ENCODE measurements at regions not wholly inside any gene's neighbourhood (a gene's known extent, or its start where the extent isn't known, plus 50 kb on each side); places are given as distances from the start of the nearest gene placed in this dataset.
"Not testable (repeated sequence)": the region's sequence is repeated elsewhere in the genome, so short reads cannot be mapped to it uniquely, and the experiment has no call there.

- DNase-seq, result no peak
Measured at GRCh38 chr3:26381411-26381810, 241.2 kb upstream of the LRRC3B start.

- DNase-seq, result no peak
Measured at GRCh38 chr3:26406636-26407035, 215.9 kb upstream of the LRRC3B start.

- no peak for DNase-seq
Measured at GRCh38 chr3:26418553-26418952, 204.0 kb upstream of the LRRC3B start.

- DNase-seq, result no peak
Measured at GRCh38 chr3:26422415-26422814, 200.2 kb upstream of the LRRC3B start.

- DNase-seq, result no peak
Measured at GRCh38 chr3:26425076-26425475, 197.5 kb upstream of the LRRC3B start.

- DNase-seq, result no peak
Measured at GRCh38 chr3:26428992-26429391, 193.6 kb upstream of the LRRC3B start.

- peak; percentile 61 for DNase-seq
Measured at GRCh38 chr3:26437678-26438077, 184.9 kb upstream of the LRRC3B start.

GRCh38 chr3:26438325-26438940 lies 184.1 kb upstream of the LRRC3B start:
- no peak for DNase-seq

GRCh38 chr3:26438981-26439884 lies 183.3 kb upstream of the LRRC3B start:
- DNase-seq, result no peak

- no peak for DNase-seq
Measured at GRCh38 chr3:26449996-26450395, 172.6 kb upstream of the LRRC3B start.

- DNase-seq, result no peak
Measured at GRCh38 chr3:26452363-26452762, 170.2 kb upstream of the LRRC3B start.

GRCh38 chr3:26460985-26461384 lies 161.6 kb upstream of the LRRC3B start:
- DNase-seq, result no peak

GRCh38 chr3:26472345-26472744 lies 150.2 kb upstream of the LRRC3B start:
- DNase-seq, result no peak

- no peak for DNase-seq
Measured at GRCh38 chr3:26474706-26475105, 147.9 kb upstream of the LRRC3B start.

GRCh38 chr3:26480377-26480776 lies 142.2 kb upstream of the LRRC3B start:
- DNase-seq, result no peak

- no peak for DNase-seq
Measured at GRCh38 chr3:26484140-26484539, 138.4 kb upstream of the LRRC3B start.

GRCh38 chr3:26498271-26498670 lies 124.3 kb upstream of the LRRC3B start:
- DNase-seq, result no peak

GRCh38 chr3:26505399-26505798 lies 117.2 kb upstream of the LRRC3B start:
- DNase-seq, result no peak

GRCh38 chr3:26514445-26515029 lies 108.0 kb upstream of the LRRC3B start:
- not testable (repeated sequence) for DNase-seq

GRCh38 chr3:26515351-26515750 lies 107.2 kb upstream of the LRRC3B start:
- no peak for DNase-seq

GRCh38 chr3:26521261-26521660 lies 101.3 kb upstream of the LRRC3B start:
- DNase-seq, result no peak

GRCh38 chr3:26522919-26523318 lies 99.7 kb upstream of the LRRC3B start:
- no peak for DNase-seq

GRCh38 chr3:26525013-26525412 lies 97.6 kb upstream of the LRRC3B start:
- no peak for DNase-seq

- no peak for DNase-seq
Measured at GRCh38 chr3:26535151-26535550, 87.4 kb upstream of the LRRC3B start.

Data from fibroblast of skin of abdomen (primary cell).